ENCODE measurements at regions not wholly inside any gene's neighbourhood (a gene's known extent, or its start where the extent isn't known, plus 50 kb on each side); places are given as distances from the start of the nearest gene placed in this dataset.
"Not testable (repeated sequence)": the region's sequence is repeated elsewhere in the genome, so short reads cannot be mapped to it uniquely, and the experiment has no call there.

GRCh38 chr7:55261386-55261770, 103.8 kb upstream of the LANCL2 start:
- no peak overlapping the region for H3K4me3 ChIP-seq
- no peaks in the 10 kb centered on the region for H3K4me1 ChIP-seq
- H3K9me3 ChIP-seq: no peaks in the 10 kb centered on the region
- no peak for DNase-seq (ENCODE audit: low spot score in 2 of 2)
- in situ Hi-C loops (cut with MboI; ENCODE audit: low sequenced_read_pairs): no loop called here
- no peaks in the 10 kb centered on the region for H3K36me3 ChIP-seq (replicated peaks)
- no peaks in the 10 kb centered on the region for H3K27me3 ChIP-seq (ENCODE audit: low read depth)

- in situ Hi-C loops (cut with MboI; ENCODE audit: low sequenced_read_pairs); DNase-seq (ENCODE audit: low spot score in 2 of 2): not testable (repeated sequence)
Measured at GRCh38 chr7:55265328-55265727, 99.8 kb upstream of the LANCL2 start.

DNA sequence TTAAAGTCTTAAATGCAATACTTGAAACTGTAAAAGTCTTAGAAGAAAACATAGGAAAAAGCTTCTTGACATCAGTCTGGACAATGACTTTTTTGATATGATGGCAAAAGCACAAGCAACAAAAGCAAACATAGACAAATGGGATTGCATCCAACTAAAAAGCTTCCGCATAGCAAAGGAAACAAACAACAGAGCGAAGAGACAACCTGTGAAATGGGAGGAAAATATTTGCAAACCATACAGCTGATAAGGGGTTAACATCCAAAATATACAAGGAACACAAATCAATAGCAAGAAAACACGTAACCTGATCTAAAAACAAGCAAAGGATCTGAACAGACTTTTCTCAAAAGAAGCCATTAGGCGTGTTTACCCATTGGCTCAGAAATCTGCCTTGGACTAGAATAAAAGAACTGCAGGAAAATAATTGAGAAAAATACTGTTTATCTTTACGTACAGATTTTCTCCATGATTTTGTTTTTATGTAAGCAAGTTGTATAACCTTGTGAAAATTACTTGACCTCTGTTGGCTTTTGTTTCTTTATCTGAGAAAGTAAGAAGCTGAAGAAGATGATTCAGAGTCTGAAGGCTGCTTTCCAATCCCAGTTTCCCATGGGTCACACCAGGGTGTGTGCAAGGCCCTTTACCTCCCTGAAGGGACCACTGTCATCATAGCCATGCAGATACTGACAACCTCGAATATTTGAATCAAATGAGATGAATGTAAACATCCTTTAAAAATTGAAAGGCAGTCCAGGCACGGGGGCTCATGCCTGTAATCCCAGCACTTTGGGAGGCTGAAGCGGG, 99.1 kb upstream of the LANCL2 start:
- in situ Hi-C loops (cut with MboI; ENCODE audit: low sequenced_read_pairs): no loop called here
- Histone ChIP-seq H3K9me3 (no peaks in the 10 kb centered on the region), H3K27me3 (ENCODE audit: low read depth) (no peaks in the 10 kb centered on the region), H3K4me3 (no peak overlapping the region), H3K36me3 (replicated peaks) (no peaks in the 10 kb centered on the region), H3K4me1 (no peaks in the 10 kb centered on the region)
- DNase-seq (ENCODE audit: low spot score in 2 of 2): no peak

More at GRCh38 chr7:55265328-55265727, 99.8 kb upstream of the LANCL2 start:
- H3K27me3 ChIP-seq (ENCODE audit: low read depth); H3K9me3 ChIP-seq; H3K4me3 ChIP-seq; H3K4me1 ChIP-seq; H3K36me3 ChIP-seq (replicated peaks): not testable (repeated sequence)

- Histone ChIP-seq H3K27me3 (ENCODE audit: low read depth) (no peaks in the 10 kb centered on the region), H3K9me3 (no peaks in the 10 kb centered on the region), H3K4me1 (no peaks in the 10 kb centered on the region), H3K36me3 (replicated peaks) (no peaks in the 10 kb centered on the region), H3K4me3 (no peak overlapping the region)
- in situ Hi-C loops (cut with MboI; ENCODE audit: low sequenced_read_pairs): no loop called here
- DNase-seq (ENCODE audit: low spot score in 2 of 2): no peak
Measured at GRCh38 chr7:55271069-55271626, 94.0 kb upstream of the LANCL2 start.

GRCh38 chr7:55271661-55272060, 93.5 kb upstream of the LANCL2 start:
- Histone ChIP-seq H3K4me1 (no peaks in the 10 kb centered on the region), H3K9me3 (no peaks in the 10 kb centered on the region), H3K36me3 (replicated peaks) (no peaks in the 10 kb centered on the region), H3K4me3 (no peak overlapping the region), H3K27me3 (ENCODE audit: low read depth) (no peaks in the 10 kb centered on the region)
- in situ Hi-C loops (cut with MboI; ENCODE audit: low sequenced_read_pairs): no loop called here
- DNase-seq (ENCODE audit: low spot score in 2 of 2): no peak

DNA sequence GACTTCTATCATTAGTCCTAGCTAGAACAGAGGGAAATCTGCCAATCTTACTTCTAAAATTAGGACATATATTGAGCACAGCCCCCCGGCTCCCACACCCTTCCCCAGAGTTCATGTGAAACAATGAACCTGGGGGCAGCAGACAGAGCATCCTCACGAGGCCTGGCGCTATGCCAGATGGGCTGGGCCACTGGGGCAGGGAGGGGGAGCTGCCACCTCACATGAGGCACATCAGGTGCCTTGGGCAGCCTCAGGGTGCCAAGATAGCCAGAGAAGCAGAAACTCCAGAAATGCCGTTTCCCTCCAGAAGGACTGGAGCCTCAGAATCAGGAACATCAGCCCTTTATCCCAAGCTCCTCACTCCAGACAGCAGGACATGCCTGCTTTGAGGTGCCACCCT, 92.8 kb upstream of the LANCL2 start:
- Histone ChIP-seq H3K4me3 (no peak overlapping the region), H3K9me3 (no peaks in the 10 kb centered on the region), H3K4me1 (no peaks in the 10 kb centered on the region), H3K36me3 (replicated peaks) (no peaks in the 10 kb centered on the region), H3K27me3 (ENCODE audit: low read depth) (no peaks in the 10 kb centered on the region)
- in situ Hi-C loops (cut with MboI; ENCODE audit: low sequenced_read_pairs): no loop called here
- no peak for DNase-seq (ENCODE audit: low spot score in 2 of 2)

- in situ Hi-C loops (cut with MboI; ENCODE audit: low sequenced_read_pairs): no loop called here
- no peaks in the 10 kb centered on the region for H3K4me1 ChIP-seq
- no peaks in the 10 kb centered on the region for H3K36me3 ChIP-seq (replicated peaks)
- no peak overlapping the region for H3K4me3 ChIP-seq
- no peaks in the 10 kb centered on the region for H3K27me3 ChIP-seq (ENCODE audit: low read depth)
- DNase-seq (ENCODE audit: low spot score in 2 of 2): no peak
- no peaks in the 10 kb centered on the region for H3K9me3 ChIP-seq
Measured at GRCh38 chr7:55273186-55273980, 91.8 kb upstream of the LANCL2 start.

GRCh38 chr7:55274156-55274555, 91.0 kb upstream of the LANCL2 start:
- in situ Hi-C loops (cut with MboI; ENCODE audit: low sequenced_read_pairs): no loop called here
- no peak for DNase-seq (ENCODE audit: low spot score in 2 of 2)
- Histone ChIP-seq H3K4me1 (no peaks in the 10 kb centered on the region), H3K36me3 (replicated peaks) (no peaks in the 10 kb centered on the region), H3K4me3 (no peak overlapping the region), H3K27me3 (ENCODE audit: low read depth) (no peaks in the 10 kb centered on the region), H3K9me3 (no peaks in the 10 kb centered on the region)

- Histone ChIP-seq H3K9me3 (no peaks in the 10 kb centered on the region), H3K27me3 (ENCODE audit: low read depth) (no peaks in the 10 kb centered on the region), H3K4me3 (no peak overlapping the region), H3K36me3 (replicated peaks) (no peaks in the 10 kb centered on the region), H3K4me1 (no peaks in the 10 kb centered on the region)
- in situ Hi-C loops (cut with MboI; ENCODE audit: low sequenced_read_pairs): no loop called here
- DNase-seq (ENCODE audit: low spot score in 2 of 2): no peak
Measured at GRCh38 chr7:55275291-55276200, 89.6 kb upstream of the LANCL2 start.

DNA sequence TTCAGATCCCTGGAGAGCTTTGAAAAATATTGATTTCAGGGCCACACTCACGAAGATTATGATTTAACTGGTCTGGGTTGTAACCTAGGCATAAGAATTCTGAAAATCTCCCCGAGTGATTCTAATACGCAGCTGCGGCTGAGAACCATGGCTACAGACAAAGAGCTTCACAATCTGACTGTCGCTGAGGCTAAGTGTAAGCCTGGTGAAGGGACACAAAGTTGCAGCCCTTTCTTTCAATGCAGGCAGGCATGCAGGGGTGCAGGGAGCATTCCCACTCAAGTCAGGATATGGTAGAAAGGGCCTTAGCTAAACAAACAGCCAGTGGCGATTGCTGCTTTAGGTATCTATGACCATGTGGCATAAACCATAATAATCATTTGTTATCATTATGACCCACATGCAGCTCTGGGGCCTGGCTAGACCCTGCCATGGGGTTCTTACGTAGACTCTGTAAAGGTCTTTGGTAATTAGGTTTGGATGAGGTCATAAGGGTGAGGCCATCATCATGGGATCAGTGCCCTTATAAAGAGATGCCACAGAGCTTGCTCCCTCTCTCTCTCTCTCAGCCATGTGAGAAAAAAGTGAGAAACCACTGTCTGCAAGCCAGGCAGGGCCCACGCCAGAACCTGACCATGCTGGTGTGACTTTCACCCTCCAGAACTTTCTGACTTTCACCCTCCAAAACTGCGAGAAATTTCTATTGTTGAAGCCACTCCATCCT, 88.4 kb upstream of the LANCL2 start:
- H3K36me3 ChIP-seq (replicated peaks): no peaks in the 10 kb centered on the region
- H3K4me1 ChIP-seq: no peaks in the 10 kb centered on the region
- H3K9me3 ChIP-seq: no peaks in the 10 kb centered on the region
- DNase-seq (ENCODE audit: low spot score in 2 of 2): no peak
- H3K4me3 ChIP-seq: no peak overlapping the region
- no peaks in the 10 kb centered on the region for H3K27me3 ChIP-seq (ENCODE audit: low read depth)
- in situ Hi-C loops (cut with MboI; ENCODE audit: low sequenced_read_pairs): no loop called here

DNA sequence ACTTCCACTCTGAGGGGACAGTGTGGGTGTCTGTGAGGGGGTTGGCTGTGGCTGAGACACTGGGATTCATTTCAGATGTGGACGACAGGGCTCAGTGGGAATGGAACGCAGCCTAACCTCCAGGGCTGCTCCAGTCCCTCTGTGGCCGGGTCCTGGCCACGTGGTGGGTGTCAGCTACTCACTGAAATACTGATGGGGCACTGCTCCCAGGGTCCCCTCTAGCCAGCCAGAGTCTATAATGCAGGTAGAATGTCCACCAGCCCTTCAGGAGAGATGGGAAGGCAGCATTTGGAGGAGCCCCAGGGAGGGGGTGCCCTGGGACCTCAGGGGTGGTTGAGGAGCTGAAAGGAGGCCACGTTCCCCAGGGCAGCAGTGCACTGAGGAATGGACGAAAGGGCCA, 87.2 kb upstream of the LANCL2 start:
- DNase-seq (ENCODE audit: low spot score in 2 of 2): no peak
- H3K27me3 ChIP-seq (ENCODE audit: low read depth): no peaks in the 10 kb centered on the region
- no peak overlapping the region for H3K4me3 ChIP-seq
- in situ Hi-C loops (cut with MboI; ENCODE audit: low sequenced_read_pairs): no loop called here
- H3K36me3 ChIP-seq (replicated peaks): no peaks in the 10 kb centered on the region
- H3K9me3 ChIP-seq: no peaks in the 10 kb centered on the region
- H3K4me1 ChIP-seq: no peaks in the 10 kb centered on the region

DNA sequence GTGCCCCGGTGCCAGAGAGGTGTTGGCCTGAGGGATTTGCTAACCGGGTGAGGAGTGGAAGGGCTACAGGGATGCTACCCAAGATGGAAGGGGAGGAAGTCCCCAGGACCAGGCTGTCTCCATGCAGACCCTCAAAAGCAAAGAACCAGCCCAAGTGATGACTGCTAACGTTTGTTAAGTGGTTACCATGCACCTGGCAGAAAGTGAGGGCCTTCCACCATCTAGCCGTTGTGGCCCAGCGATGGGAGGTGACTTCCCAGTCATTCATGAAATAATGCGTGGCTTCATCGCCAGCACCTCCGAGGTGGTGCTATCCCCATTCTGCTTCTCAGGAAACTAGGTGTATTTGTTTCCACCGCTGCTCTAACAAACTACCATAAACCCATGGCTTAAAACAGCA, 86.8 kb upstream of the LANCL2 start:
- in situ Hi-C loops (cut with MboI; ENCODE audit: low sequenced_read_pairs): no loop called here
- no peak for DNase-seq (ENCODE audit: low spot score in 2 of 2)
- Histone ChIP-seq H3K4me3 (no peak overlapping the region), H3K27me3 (ENCODE audit: low read depth) (no peaks in the 10 kb centered on the region), H3K9me3 (no peaks in the 10 kb centered on the region), H3K36me3 (replicated peaks) (no peaks in the 10 kb centered on the region), H3K4me1 (no peaks in the 10 kb centered on the region)

All from HAP-1 (cell line).